Right lobe of liver (tissue), 4 donors: ENCODE measurements at regions not wholly inside any gene's neighbourhood (a gene's known extent, or its start where the extent isn't known, plus 50 kb on each side); places are given as distances from the start of the nearest gene placed in this dataset.

Experiments used
- POLR2A ChIP-seq: fragments of 450-650 bp; IDR thresholded peaks from one replicate; pipeline ENCODE4 v1.6.1; 2017; ENCODE audit warnings: antibody characterized with exemption, mild to moderate bottlenecking
- TF ChIP-seq, protein P1 (sequence below), 4 donors: fragments of 200-600 bp in 3 of 4; fragments of 450-650 bp in 1 of 4; IDR thresholded peaks; one replicate each; pipeline versions ENCODE4 v1.5.1 to v1.8.0; 2016 to 2022; ENCODE audit warnings: antibody characterized with exemption in 4 of 4, mild to moderate bottlenecking in 2 of 4
- donor health status: DM: no; HTN: no; CAD: no.
- donor health status: DM: no; HTN: no; CAD: no.
- donor health status: DM: no; HTN: yes; CAD: no.

DNA sequence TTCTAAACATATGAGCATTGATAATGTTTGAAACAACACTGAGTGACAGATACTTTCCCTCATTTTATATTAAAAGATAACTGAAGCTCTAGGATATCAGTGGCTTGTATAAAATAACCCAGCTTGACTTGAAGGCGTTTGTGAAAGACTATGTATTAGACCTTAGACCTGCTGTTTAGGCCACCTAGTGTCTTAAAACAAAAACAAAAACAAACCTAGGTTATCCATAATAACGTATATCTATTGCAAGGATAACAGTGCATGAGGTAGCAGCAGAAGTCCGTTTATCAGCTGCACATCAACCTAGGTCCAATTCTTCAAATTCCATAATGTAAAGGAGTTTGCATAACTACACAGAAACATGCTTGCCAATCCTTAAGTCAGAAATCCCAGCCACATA is 79.5 kb upstream of the MAP2 start:
- TF ChIP-seq, protein P1, sequence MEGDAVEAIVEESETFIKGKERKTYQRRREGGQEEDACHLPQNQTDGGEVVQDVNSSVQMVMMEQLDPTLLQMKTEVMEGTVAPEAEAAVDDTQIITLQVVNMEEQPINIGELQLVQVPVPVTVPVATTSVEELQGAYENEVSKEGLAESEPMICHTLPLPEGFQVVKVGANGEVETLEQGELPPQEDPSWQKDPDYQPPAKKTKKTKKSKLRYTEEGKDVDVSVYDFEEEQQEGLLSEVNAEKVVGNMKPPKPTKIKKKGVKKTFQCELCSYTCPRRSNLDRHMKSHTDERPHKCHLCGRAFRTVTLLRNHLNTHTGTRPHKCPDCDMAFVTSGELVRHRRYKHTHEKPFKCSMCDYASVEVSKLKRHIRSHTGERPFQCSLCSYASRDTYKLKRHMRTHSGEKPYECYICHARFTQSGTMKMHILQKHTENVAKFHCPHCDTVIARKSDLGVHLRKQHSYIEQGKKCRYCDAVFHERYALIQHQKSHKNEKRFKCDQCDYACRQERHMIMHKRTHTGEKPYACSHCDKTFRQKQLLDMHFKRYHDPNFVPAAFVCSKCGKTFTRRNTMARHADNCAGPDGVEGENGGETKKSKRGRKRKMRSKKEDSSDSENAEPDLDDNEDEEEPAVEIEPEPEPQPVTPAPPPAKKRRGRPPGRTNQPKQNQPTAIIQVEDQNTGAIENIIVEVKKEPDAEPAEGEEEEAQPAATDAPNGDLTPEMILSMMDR (IDR thresholded peaks at IDR 0.05): no peak
- no peak for TF ChIP-seq POLR2A
